Stimulated activated effector memory CD8-positive, alpha-beta T cell treated with anti-CD3 and anti-CD28 coated beads, Interleukin-12 subunit alpha, Interleukin-12 subunit beta, amount 100 ng/mL, for 72 hours (primary cell): ENCODE measurements at regions not wholly inside any gene's neighbourhood (a gene's known extent, or its start where the extent isn't known, plus 50 kb on each side); places are given as distances from the start of the nearest gene placed in this dataset.

Experiments
- ATAC-seq: fragments of 150-1000 bp; cut with Tn5 transposase; 2 replicates; pipeline ENCODE4 v1.10.0; 2021
- DNase-seq, 2 donors: peaks; one replicate each; pipeline ENCODE4 v3.0.0; 2021 to 2022; ENCODE audit warnings: low spot score in 2 of 2
- H3K27ac Mint-ChIP-seq: one replicate; pipeline ENCODE4 v1.8.0; 2022; ENCODE audit warnings: mild to moderate bottlenecking, mixed read lengths
- H3K36me3 Mint-ChIP-seq: one replicate; pipeline ENCODE4 v1.8.0; 2022; ENCODE audit warnings: mild to moderate bottlenecking, mixed read lengths
- H3K4me1 Mint-ChIP-seq: one replicate; pipeline ENCODE4 v1.8.0; 2022; ENCODE audit warnings: mixed read lengths
- H3K4me3 Mint-ChIP-seq: one replicate; pipeline ENCODE4 v1.8.0; 2022; ENCODE audit warnings: mild to moderate bottlenecking, mixed read lengths
- H3K9me3 Mint-ChIP-seq: one replicate; pipeline ENCODE4 v1.8.0; 2022; ENCODE audit warnings: mixed read lengths

DNA sequence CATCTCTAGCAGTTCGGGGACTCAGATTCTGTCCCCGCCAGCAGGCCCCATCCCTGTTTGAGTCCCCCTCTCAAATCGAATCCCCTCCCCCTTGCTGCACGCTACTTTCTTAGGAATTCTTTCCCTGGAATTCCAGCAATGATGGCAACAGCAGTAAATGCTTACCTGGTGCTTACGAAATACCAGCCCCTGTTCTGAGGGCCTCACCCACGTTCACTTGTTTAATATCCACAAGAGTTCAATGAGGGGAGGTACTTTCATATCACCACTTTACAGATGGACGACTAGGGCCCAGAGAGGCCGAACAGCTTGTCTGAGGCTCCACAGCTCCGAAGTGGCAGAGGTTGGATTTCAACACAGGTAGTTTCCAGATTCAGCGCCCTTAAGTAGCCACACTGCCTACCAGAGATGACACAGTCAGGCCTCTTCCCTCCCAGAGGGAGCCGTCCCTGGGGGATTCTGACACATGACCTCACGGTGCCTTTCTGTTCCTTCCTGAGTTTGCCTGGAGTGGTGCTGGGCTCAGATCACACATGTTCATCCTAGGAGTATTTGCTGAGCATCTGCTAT, 120.7 kb upstream of the GSE1 start:
- Mint-ChIP-seq H3K4me3 (no peak overlapping the region), H3K36me3 (peaks cover 5% of the 10 kb centered on the region), H3K27ac (no peak overlapping the region), H3K9me3 (no peaks in the 10 kb centered on the region), H3K4me1 (no peaks in the 10 kb centered on the region)
- ATAC-seq (no peak), DNase-seq (no peak)

GRCh38 chr16:85494315-85494714, 118.8 kb upstream of the GSE1 start:
- DNase-seq (no peak), ATAC-seq (no peak)
- Mint-ChIP-seq H3K36me3 (peaks cover 5% of the 10 kb centered on the region), H3K9me3 (no peaks in the 10 kb centered on the region), H3K4me1 (no peaks in the 10 kb centered on the region), H3K4me3 (no peak overlapping the region), H3K27ac (no peak overlapping the region)

GRCh38 chr16:85495259-85495658, 117.9 kb upstream of the GSE1 start:
- Mint-ChIP-seq H3K9me3 (no peaks in the 10 kb centered on the region), H3K4me3 (no peak overlapping the region), H3K4me1 (no peaks in the 10 kb centered on the region), H3K27ac (no peak overlapping the region), H3K36me3 (peaks cover 5% of the 10 kb centered on the region)
- no peak for ATAC-seq
- no peak for DNase-seq

- Mint-ChIP-seq H3K9me3 (no peaks in the 10 kb centered on the region), H3K36me3 (peaks cover 4% of the 10 kb centered on the region), H3K4me1 (no peaks in the 10 kb centered on the region), H3K27ac (no peak overlapping the region), H3K4me3 (no peak overlapping the region)
- DNase-seq = no peak
- ATAC-seq = no peak
Measured at GRCh38 chr16:85495823-85496538, 117.1 kb upstream of the GSE1 start.

GRCh38 chr16:85497622-85498314, 115.4 kb upstream of the GSE1 start:
- ATAC-seq = no peak
- no peak overlapping the region for H3K27ac Mint-ChIP-seq
- H3K9me3 Mint-ChIP-seq = no peaks in the 10 kb centered on the region
- H3K4me1 Mint-ChIP-seq = no peaks in the 10 kb centered on the region
- H3K4me3 Mint-ChIP-seq = no peak overlapping the region
- no peak for DNase-seq
- no peaks in the 10 kb centered on the region for H3K36me3 Mint-ChIP-seq

DNA sequence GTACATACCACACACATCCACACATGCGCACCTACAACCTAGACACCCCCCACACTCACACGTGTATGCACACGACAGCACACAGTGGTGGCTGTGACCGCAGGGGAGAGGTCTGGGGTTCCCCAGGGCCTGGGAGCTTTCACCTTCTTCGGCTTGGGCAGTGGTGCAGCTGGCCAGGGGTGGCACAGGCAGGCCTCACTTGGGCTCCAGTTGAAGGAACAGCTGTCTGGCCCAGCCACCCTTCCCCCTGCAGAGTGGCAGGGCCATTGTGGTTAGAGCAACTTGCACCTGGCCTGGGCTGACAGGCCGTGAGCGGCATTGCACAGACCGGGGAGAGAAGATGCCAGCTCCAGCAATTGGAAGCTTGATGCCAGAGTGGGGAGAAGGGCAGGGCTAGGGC, 114.5 kb upstream of the GSE1 start:
- Mint-ChIP-seq H3K36me3 (no peaks in the 10 kb centered on the region), H3K27ac (no peak overlapping the region), H3K4me1 (no peaks in the 10 kb centered on the region), H3K4me3 (no peak overlapping the region), H3K9me3 (no peaks in the 10 kb centered on the region)
- DNase-seq (no peak), ATAC-seq (peak; percentile 42)

DNA sequence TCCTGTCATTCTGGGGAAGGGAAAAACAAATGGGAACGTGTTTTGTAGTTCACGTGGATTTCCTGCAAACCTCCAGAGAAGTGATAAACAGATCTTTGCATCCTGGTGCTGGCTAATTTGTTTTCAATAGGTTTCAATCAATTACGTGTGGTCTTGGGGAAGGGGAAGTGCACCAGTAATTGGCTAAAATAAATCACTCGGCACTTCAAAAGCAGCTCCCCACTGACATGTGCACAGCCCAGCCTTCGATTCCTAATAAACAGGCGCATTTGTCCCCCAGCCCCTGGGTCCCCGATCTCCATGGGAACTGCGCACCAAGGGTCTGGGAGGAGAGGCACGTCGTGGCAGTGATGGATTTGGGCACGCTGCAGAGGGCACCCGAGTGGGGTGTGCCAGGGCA, 112.9 kb upstream of the GSE1 start:
- Mint-ChIP-seq H3K9me3 (no peaks in the 10 kb centered on the region), H3K36me3 (no peaks in the 10 kb centered on the region), H3K4me3 (no peak overlapping the region), H3K4me1 (no peaks in the 10 kb centered on the region), H3K27ac (no peak overlapping the region)
- ATAC-seq (no peak), DNase-seq (no peak)

DNA sequence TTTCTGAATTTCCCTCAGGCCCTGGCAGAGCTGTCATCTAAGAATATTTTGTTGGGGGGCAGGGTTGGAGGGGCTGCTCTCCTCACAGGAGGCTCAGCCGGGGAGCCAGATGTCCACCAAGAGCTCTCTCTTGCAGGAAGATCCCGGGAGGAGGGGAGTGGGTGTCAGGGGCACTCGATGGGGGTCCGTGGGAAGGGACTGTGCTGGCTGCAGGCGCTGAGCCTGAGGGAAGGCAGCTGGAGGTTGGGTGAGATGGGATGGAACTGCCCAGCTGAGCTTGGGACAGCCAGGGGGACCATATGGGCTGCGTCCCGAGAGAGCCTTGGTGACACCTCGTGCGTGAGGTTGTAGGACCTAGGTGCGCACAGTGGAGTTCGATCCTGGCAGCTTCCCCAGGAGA, 111.2 kb upstream of the GSE1 start:
- no peaks in the 10 kb centered on the region for H3K36me3 Mint-ChIP-seq
- no peaks in the 10 kb centered on the region for H3K9me3 Mint-ChIP-seq
- H3K4me1 Mint-ChIP-seq = no peaks in the 10 kb centered on the region
- no peak for DNase-seq
- H3K27ac Mint-ChIP-seq = no peak overlapping the region
- ATAC-seq = no peak
- H3K4me3 Mint-ChIP-seq = no peak overlapping the region

GRCh38 chr16:85502357-85502756, 110.8 kb upstream of the GSE1 start:
- no peak overlapping the region for H3K4me3 Mint-ChIP-seq
- no peak overlapping the region for H3K27ac Mint-ChIP-seq
- ATAC-seq (no peak), DNase-seq (no peak)
- H3K9me3 Mint-ChIP-seq = no peaks in the 10 kb centered on the region
- no peaks in the 10 kb centered on the region for H3K36me3 Mint-ChIP-seq
- H3K4me1 Mint-ChIP-seq = no peaks in the 10 kb centered on the region

DNA sequence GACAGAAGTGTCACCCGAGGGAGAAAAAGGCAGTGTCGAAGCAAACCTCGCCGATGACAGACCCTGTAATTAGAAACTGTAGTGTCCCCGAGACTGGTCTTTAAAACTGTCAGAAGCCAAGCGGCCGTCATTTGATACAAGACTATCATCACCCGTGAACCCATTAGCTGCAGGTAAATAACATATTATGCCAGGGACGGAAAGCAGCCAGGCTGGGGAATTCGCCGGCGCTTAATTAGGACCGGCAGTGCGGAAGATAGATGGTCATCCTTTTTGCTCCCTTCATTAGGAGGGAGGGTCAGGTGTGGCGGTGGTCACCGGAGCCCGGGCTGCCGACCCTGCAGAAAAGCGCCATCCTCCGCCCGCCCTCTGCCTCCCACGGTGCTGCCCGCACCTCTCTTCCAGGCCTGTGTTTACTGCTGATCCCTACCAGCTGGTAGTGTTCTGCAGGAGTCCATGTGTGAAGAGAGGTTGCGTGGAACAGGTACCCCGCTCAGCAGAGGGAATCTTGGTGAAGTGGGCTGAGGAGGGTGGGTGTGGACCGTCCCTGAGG, 109.4 kb upstream of the GSE1 start:
- H3K36me3 Mint-ChIP-seq = no peaks in the 10 kb centered on the region

DNA sequence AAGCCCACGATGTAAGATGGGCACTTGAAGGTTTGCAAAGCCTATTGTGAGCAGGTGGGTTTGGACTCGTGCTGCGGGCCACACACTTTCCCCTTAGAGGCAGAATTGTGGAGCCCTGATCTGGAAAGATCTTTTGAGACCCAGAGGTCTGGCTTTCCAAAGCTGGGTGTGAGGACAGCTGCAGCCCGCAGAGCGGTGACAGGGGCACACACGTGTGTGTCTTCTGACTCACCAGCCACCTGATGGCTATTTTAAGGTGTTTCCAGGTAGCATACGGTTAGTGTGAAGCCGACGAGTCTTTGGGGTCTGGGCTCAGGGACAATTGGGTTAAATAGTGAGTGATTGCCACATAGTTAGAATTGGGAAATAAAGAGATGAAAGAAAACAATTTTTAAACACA, 108.9 kb upstream of the GSE1 start:
- peak overlapping the region; percentile 26 for H3K27ac Mint-ChIP-seq
- DNase-seq (no peak), ATAC-seq (no peak)
- no peak overlapping the region for H3K4me3 Mint-ChIP-seq
- no peaks in the 10 kb centered on the region for H3K36me3 Mint-ChIP-seq
- H3K4me1 Mint-ChIP-seq = no peaks in the 10 kb centered on the region
- H3K9me3 Mint-ChIP-seq = no peaks in the 10 kb centered on the region

More for the DNA sequence above, 109.4 kb upstream of the GSE1 start:
- Mint-ChIP-seq H3K4me1 (no peaks in the 10 kb centered on the region), H3K4me3 (no peak overlapping the region), H3K27ac (peak overlapping the region; percentile 26), H3K9me3 (no peaks in the 10 kb centered on the region)
- ATAC-seq = no peak
- no peak for DNase-seq

- no peaks in the 10 kb centered on the region for H3K36me3 Mint-ChIP-seq
- H3K4me1 Mint-ChIP-seq = no peaks in the 10 kb centered on the region
- ATAC-seq (no peak), DNase-seq (no peak)
- H3K9me3 Mint-ChIP-seq = no peaks in the 10 kb centered on the region
- no peak overlapping the region for H3K27ac Mint-ChIP-seq
- H3K4me3 Mint-ChIP-seq = no peak overlapping the region
Measured at GRCh38 chr16:85505794-85506634, 107.1 kb upstream of the GSE1 start.

GRCh38 chr16:85506635-85506911, 106.5 kb upstream of the GSE1 start:
- Mint-ChIP-seq H3K27ac (no peak overlapping the region), H3K4me3 (no peak overlapping the region), H3K9me3 (no peaks in the 10 kb centered on the region), H3K36me3 (no peaks in the 10 kb centered on the region), H3K4me1 (no peaks in the 10 kb centered on the region)
- ATAC-seq (no peak), DNase-seq (no peak)

DNA sequence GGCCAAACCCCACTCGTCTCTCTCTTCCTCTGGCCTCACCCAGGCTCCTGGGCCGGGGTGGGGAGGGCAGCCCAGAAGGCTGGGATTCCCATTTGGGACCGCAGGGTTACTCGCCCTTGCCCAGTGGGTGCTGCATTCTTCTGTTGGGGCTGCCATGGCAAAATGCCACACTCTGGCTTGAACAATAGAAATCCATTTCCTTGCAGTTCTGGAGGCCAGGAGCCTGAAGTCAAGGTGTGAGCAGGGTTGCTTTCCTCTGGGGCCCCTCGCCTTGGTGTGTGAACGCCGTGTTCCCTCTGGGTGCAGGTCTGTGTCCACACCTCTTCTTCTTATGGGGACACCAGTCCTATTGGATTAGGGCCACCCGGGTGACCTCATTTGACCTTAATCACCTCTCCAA, 105.8 kb upstream of the GSE1 start:
- Mint-ChIP-seq H3K9me3 (no peaks in the 10 kb centered on the region), H3K36me3 (no peaks in the 10 kb centered on the region), H3K4me3 (no peak overlapping the region), H3K27ac (no peak overlapping the region), H3K4me1 (no peaks in the 10 kb centered on the region)
- DNase-seq (no peak), ATAC-seq (no peak)

- H3K4me3 Mint-ChIP-seq = no peak overlapping the region
- no peaks in the 10 kb centered on the region for H3K9me3 Mint-ChIP-seq
- no peak overlapping the region for H3K27ac Mint-ChIP-seq
- DNase-seq (no peak), ATAC-seq (no peak)
- H3K4me1 Mint-ChIP-seq = no peaks in the 10 kb centered on the region
- H3K36me3 Mint-ChIP-seq = no peaks in the 10 kb centered on the region
Measured at GRCh38 chr16:85508388-85508787, 104.7 kb upstream of the GSE1 start.
